HCT116 (cell line): ENCODE measurements at regions not wholly inside any gene's neighbourhood (a gene's known extent, or its start where the extent isn't known, plus 50 kb on each side); places are given as distances from the start of the nearest gene placed in this dataset. TPM values are rescaled to one million over a fixed set of nuclear protein-coding genes. Genes with fewer than 3 reads are reported as not detected.

Experiments
- ATAC-seq: fragments of 200-7000 bp; cut with Tn5 transposase; 2 replicates; pipeline ENCODE4 v1.9.1; 2020; ENCODE audit warnings: mild to moderate bottlenecking, moderate library complexity
- BruUV-seq: library from RNA; stranded (reverse); fragments of 400-500 nt; replicated peaks from 2 replicates; lab custom pipeline; 2021; lab: Mats Ljungman, UMichigan
- CTCF ChIA-PET: fragments of 300-600 bp; sonication (Branson Sonifier 250); formaldehyde crosslinking; loops from one replicate; lab custom pipeline; 2021; ENCODE audit warnings: antibody characterized with exemption; lab: Charles Lee
- POLR2A ChIA-PET: fragments of 300-600, 350-600 bp; sonication (Branson Sonifier 250); formaldehyde crosslinking; loops from one replicate; lab custom pipeline; 2021; ENCODE audit warnings: antibody characterized with exemption; lab: Charles Lee
- RAD21 ChIA-PET, 2 experiments: fragments of 300-600 bp; sonication (Branson Sonifier 250); formaldehyde crosslinking; loops; one replicate each; lab custom pipeline; 2023; ENCODE audit warnings: low total read pairs in 2 of 2; ENCODE audit not compliant: uncharacterized antibody in 2 of 2, unreplicated experiment in 2 of 2, low non-redundant PET in 1 of 2; lab: Charles Lee
- DNase-seq: peaks from one replicate; pipeline ENCODE4 v3.0.0-alpha.2; 2010; ENCODE audit warnings: low read depth, low spot score
- H2AFZ ChIP-seq: fragments of 200-600 bp; shearing (Covaris generic), sonication (generic); 2 replicates; pipeline ENCODE4 v1.6.1; 2017; ENCODE audit warnings: low read depth, mixed run types, mixed read lengths, antibody characterized with exemption, low read length; ENCODE audit not compliant: poor library complexity, severe bottlenecking
- H3K27ac ChIP-seq: 2 replicates; pipeline ENCODE4 v1.5.1; 2012; ENCODE audit warnings: low read depth, low read length
- H3K27me3 ChIP-seq: fragments of 200-600 bp; sonication (generic); 2 replicates; pipeline ENCODE4 v1.6.1; 2016; ENCODE audit warnings: mixed run types, low read length, mixed read lengths; ENCODE audit not compliant: insufficient read depth
- H3K36me3 ChIP-seq, 2 experiments: fragments of 200-500 bp in 1 of 2; fragments of 200-600 bp in 1 of 2; sonication (Bioruptor generic) in 1 of 2; sonication (generic) in 1 of 2; 2 replicates each; pipeline versions ENCODE4 v1.5.1 to v1.6.1; 2014 to 2016; ENCODE audit warnings: low read length in 2 of 2, inconsistent platforms in 1 of 2, mixed read lengths in 1 of 2, mixed run types in 1 of 2; ENCODE audit not compliant: insufficient read depth in 2 of 2, control insufficient read depth in 1 of 2
- H3K4me1 ChIP-seq, 2 experiments: fragments of 200-600 bp in 1 of 2; sonication (generic) in 1 of 2; 2 replicates each; pipeline versions ENCODE4 v1.5.1 to v1.6.1; 2012 to 2017; ENCODE audit warnings: low read length in 2 of 2, inconsistent platforms in 1 of 2, mild to moderate bottlenecking in 1 of 2, mixed read lengths in 1 of 2, mixed run types in 1 of 2, moderate library complexity in 1 of 2; ENCODE audit not compliant: insufficient read depth in 2 of 2, control insufficient read depth in 1 of 2
- H3K4me2 ChIP-seq: fragments of 200-600 bp; sonication (generic); 2 replicates; pipeline ENCODE4 v1.6.1; 2017; ENCODE audit warnings: mixed run types, low read length, mixed read lengths
- H3K4me3 ChIP-seq, 2 experiments: fragments of 200-600 bp in 1 of 2; sonication (generic) in 1 of 2; replicated peaks in 1 of 2; 2 replicates each; pipeline ENCODE4 v1.5.1; 2011 to 2016; ENCODE audit warnings: low read length in 2 of 2, control low read depth in 1 of 2, low read depth in 1 of 2, mild to moderate bottlenecking in 1 of 2, mixed read lengths in 1 of 2, mixed run types in 1 of 2
- H3K79me2 ChIP-seq: fragments of 200-600 bp; sonication (generic); 2 replicates; pipeline ENCODE4 v1.6.1; 2017; ENCODE audit warnings: mild to moderate bottlenecking, mixed run types, low read length, moderate library complexity, mixed read lengths; ENCODE audit not compliant: insufficient read depth
- H3K9ac ChIP-seq: fragments of 200-600 bp; sonication (generic); 2 replicates; pipeline ENCODE4 v1.6.1; 2016; ENCODE audit warnings: low read length, mixed read lengths
- H3K9me2 ChIP-seq: fragments of 200-600 bp; sonication (generic), shearing (Covaris generic); 2 replicates; pipeline ENCODE4 v1.6.1; 2017; ENCODE audit warnings: mixed run types, mild to moderate bottlenecking, moderate library complexity; ENCODE audit not compliant: insufficient read depth
- H3K9me3 ChIP-seq, 2 experiments: fragments of 200-500 bp in 1 of 2; fragments of 200-600 bp in 1 of 2; sonication (Bioruptor generic) in 1 of 2; sonication (generic) in 1 of 2; 2 replicates each; pipeline ENCODE4 v1.6.1; 2014 to 2017; ENCODE audit warnings: low read length in 2 of 2, mixed read lengths in 2 of 2, inconsistent platforms in 1 of 2, low read depth in 1 of 2, mild to moderate bottlenecking in 1 of 2, mixed run types in 1 of 2, moderate library complexity in 1 of 2; ENCODE audit not compliant: control insufficient read depth in 1 of 2, insufficient read depth in 1 of 2
- H4K20me1 ChIP-seq: fragments of 200-600 bp; sonication (generic), shearing (Covaris generic); 2 replicates; pipeline ENCODE4 v1.6.1; 2017; ENCODE audit warnings: mixed run types, mild to moderate bottlenecking, moderate library complexity; ENCODE audit not compliant: insufficient read depth
- POLR2A ChIP-seq: IDR thresholded peaks from 2 replicates; pipeline ENCODE4 v1.7.0; 2011; ENCODE audit warnings: borderline replicate concordance; ENCODE audit not compliant: insufficient read depth, insufficient read length; ENCODE audit errors: extremely low read depth
- RAD21 ChIP-seq: IDR thresholded peaks from 2 replicates; pipeline ENCODE4 v1.6.1; 2012; ENCODE audit warnings: low read depth, mild to moderate bottlenecking
- intact Hi-C: fragments of 100-400 bp; cut with micrococcal nuclease; formaldehyde crosslinking; loops from 2 replicates; pipeline ENCODE4 v1.10.0; 2022
- microRNA counts: library from miRNA; unstranded; fragments of <30 nt; microRNA quantifications from one replicate; lab custom pipeline; 2015
- microRNA-seq: library from miRNA; unstranded; fragments of <30 nt; microRNA quantifications from one replicate; pipeline ENCODE4, GENCODE V29; 2016; ENCODE audit warnings: borderline number of aligned reads
- TF ChIP-seq, protein P1 (sequence below), 3 experiments: fragments of 200-600 bp in 1 of 3; sonication (generic) in 1 of 3; IDR thresholded peaks in 2 of 3; conservative IDR thresholded peaks in 1 of 3; 2 replicates each; pipeline ENCODE4 v1.5.1; 2012 to 2017; ENCODE audit warnings: low read depth in 2 of 3, low read length in 2 of 3, antibody characterized with exemption in 1 of 3, borderline replicate concordance in 1 of 3, control low read depth in 1 of 3, mild to moderate bottlenecking in 1 of 3, mixed read lengths in 1 of 3, mixed run types in 1 of 3, moderate library complexity in 1 of 3; ENCODE audit not compliant: insufficient read depth in 1 of 3

DNA sequence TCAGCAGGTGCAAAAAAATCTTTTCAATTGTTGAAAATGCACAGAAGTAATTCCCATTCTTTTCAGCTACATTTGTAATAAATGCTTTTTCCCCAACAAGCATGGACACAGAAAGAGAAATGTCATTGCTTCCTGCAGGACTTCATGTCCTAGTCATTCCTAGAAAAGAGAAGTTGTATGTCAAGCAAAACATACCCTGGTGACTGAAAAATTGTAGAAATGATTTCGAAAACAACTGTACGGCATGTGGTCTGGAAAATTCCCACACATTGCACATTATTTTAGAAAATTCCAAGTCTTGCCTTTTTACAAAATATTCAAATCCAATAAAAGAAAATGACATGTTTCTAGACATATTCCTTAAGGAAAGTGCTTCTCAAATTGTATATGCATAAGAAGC is 50.4 kb upstream of the ALCAM start:
- Histone ChIP-seq H3K4me1 (no peaks in the 10 kb centered on the region), H3K27ac (no peak overlapping the region), H4K20me1 (no peaks in the 10 kb centered on the region), H3K4me3 (no peak overlapping the region), H3K4me2 (no peak overlapping the region)
- BruUV-seq: no TSS peak
- POLR2A ChIA-PET: no interaction called here
- intact Hi-C loops: no loop called here
- RAD21 ChIA-PET: no interaction called here
- TF ChIP-seq POLR2A: no peak
- TF ChIP-seq, protein P1, sequence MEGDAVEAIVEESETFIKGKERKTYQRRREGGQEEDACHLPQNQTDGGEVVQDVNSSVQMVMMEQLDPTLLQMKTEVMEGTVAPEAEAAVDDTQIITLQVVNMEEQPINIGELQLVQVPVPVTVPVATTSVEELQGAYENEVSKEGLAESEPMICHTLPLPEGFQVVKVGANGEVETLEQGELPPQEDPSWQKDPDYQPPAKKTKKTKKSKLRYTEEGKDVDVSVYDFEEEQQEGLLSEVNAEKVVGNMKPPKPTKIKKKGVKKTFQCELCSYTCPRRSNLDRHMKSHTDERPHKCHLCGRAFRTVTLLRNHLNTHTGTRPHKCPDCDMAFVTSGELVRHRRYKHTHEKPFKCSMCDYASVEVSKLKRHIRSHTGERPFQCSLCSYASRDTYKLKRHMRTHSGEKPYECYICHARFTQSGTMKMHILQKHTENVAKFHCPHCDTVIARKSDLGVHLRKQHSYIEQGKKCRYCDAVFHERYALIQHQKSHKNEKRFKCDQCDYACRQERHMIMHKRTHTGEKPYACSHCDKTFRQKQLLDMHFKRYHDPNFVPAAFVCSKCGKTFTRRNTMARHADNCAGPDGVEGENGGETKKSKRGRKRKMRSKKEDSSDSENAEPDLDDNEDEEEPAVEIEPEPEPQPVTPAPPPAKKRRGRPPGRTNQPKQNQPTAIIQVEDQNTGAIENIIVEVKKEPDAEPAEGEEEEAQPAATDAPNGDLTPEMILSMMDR (IDR thresholded peaks at IDR 0.05 in 2 of 3, conservative IDR thresholded peaks at IDR 0.05 in 1 of 3; ENCODE audit: borderline replicate concordance in 1 of 3, insufficient read depth in 1 of 3, low read depth in 2 of 3, low read length in 2 of 3): no peak
- no peak for TF ChIP-seq RAD21
- TF ChIP-seq, all 23 proteins: peak for 0
- Histone ChIP-seq H3K27me3 (no peaks in the 10 kb centered on the region), H3K9me2 (no peaks in the 10 kb centered on the region), H3K79me2 (no peaks in the 10 kb centered on the region), H3K9ac (no peak overlapping the region), H3K9me3 (no peaks in the 10 kb centered on the region), H3K36me3 (no peaks in the 10 kb centered on the region), H2AFZ (no peak overlapping the region)
- ATAC-seq: no peak
- no peak for DNase-seq
- CTCF ChIA-PET: no interaction called here

MicroRNAs in the stretch of these regions (microRNA counts, 767-probe panel; counts per million panel counts)
- microRNA hsa-miR-548ab (lab: Ali Mortazavi, UCI): not detected

Small RNA genes lying in the stretch of these regions (microRNA-seq; reads per million reads assigned to microRNA genes)
- not detected for gene MIR548AB
